ENCODE measurements at regions not wholly inside any gene's neighbourhood (a gene's known extent, or its start where the extent isn't known, plus 50 kb on each side); places are given as distances from the start of the nearest gene placed in this dataset.

- peak; percentile 11 for DNase-seq
Observed at GRCh38 chr12:65556676-65557437, 267.4 kb upstream of the HMGA2 start.

- DNase-seq, result no peak
Observed at GRCh38 chr12:65557438-65558181, 266.7 kb upstream of the HMGA2 start.

- no peak for DNase-seq
Observed at GRCh38 chr12:65560286-65560685, 264.0 kb upstream of the HMGA2 start.

- DNase-seq, result no peak
Observed at GRCh38 chr12:65561798-65562382, 262.4 kb upstream of the HMGA2 start.

- no peak for DNase-seq
Observed at GRCh38 chr12:65565601-65566560, 258.4 kb upstream of the HMGA2 start.

- no peak for DNase-seq
Observed at GRCh38 chr12:65566751-65567150, 257.5 kb upstream of the HMGA2 start.

- no peak for DNase-seq
Observed at GRCh38 chr12:65567820-65568219, 256.5 kb upstream of the HMGA2 start.

- DNase-seq, result no peak
Observed at GRCh38 chr12:65568517-65568916, 255.8 kb upstream of the HMGA2 start.

GRCh38 chr12:65570451-65571130, 253.7 kb upstream of the HMGA2 start:
- no peak for DNase-seq

- DNase-seq, result no peak
Observed at GRCh38 chr12:65574867-65575266, 249.4 kb upstream of the HMGA2 start.

GRCh38 chr12:65584016-65584415, 240.3 kb upstream of the HMGA2 start:
- no peak for DNase-seq

GRCh38 chr12:65585648-65586602, 238.4 kb upstream of the HMGA2 start:
- no peak for DNase-seq

- DNase-seq, result no peak
Observed at GRCh38 chr12:65586796-65587195, 237.5 kb upstream of the HMGA2 start.

- no peak for DNase-seq
Observed at GRCh38 chr12:65590318-65590717, 234.0 kb upstream of the HMGA2 start.

GRCh38 chr12:65592416-65592815, 231.9 kb upstream of the HMGA2 start:
- DNase-seq, result no peak

GRCh38 chr12:65593239-65593701, 231.0 kb upstream of the HMGA2 start:
- no peak for DNase-seq

- no peak for DNase-seq
Observed at GRCh38 chr12:65594409-65594808, 229.9 kb upstream of the HMGA2 start.

GRCh38 chr12:65595016-65595560, 229.2 kb upstream of the HMGA2 start:
- DNase-seq, result no peak

- DNase-seq, result no peak
Observed at GRCh38 chr12:65596514-65597091, 227.7 kb upstream of the HMGA2 start.

- DNase-seq, result no peak
Observed at GRCh38 chr12:65597527-65597926, 226.8 kb upstream of the HMGA2 start.

Data from SHP77 treated with DMSO at 0.1 percent for 48 hours (cell line).